HL-60 (cell line): ENCODE measurements at regions not wholly inside any gene's neighbourhood (a gene's known extent, or its start where the extent isn't known, plus 50 kb on each side); places are given as distances from the start of the nearest gene placed in this dataset.

Experiments used
- DNase-seq, 2 experiments: peaks; one replicate each; pipeline ENCODE4 v3.0.0-alpha.2; 2010 to 2020; ENCODE audit warnings: low read depth in 1 of 2, low spot score in 1 of 2
- H3K27ac ChIP-seq: fragments of 250-450 bp; sonication (Bioruptor Pico); replicated peaks from 2 replicates; pipeline ENCODE4 v1.5.1; 2020; ENCODE audit warnings: mild to moderate bottlenecking, moderate library complexity
- H3K27me3 ChIP-seq: fragments of 250-450 bp; sonication (Bioruptor Pico); 2 replicates; pipeline ENCODE4 v1.5.1; 2021; ENCODE audit warnings: mild to moderate bottlenecking, moderate library complexity; ENCODE audit not compliant: insufficient read depth, poor library complexity, severe bottlenecking
- H3K4me3 ChIP-seq: replicated peaks from 2 replicates; pipeline ENCODE4 v1.5.1; 2011; ENCODE audit warnings: mild to moderate bottlenecking, control low read depth, low read length; ENCODE audit not compliant: insufficient read depth
- CTCF ChIP-seq: IDR thresholded peaks from one replicate; pipeline ENCODE4 v1.5.1; 2011; ENCODE audit warnings: low read length, control low read depth, inconsistent platforms; ENCODE audit not compliant: insufficient read depth
- GABPA ChIP-seq: IDR thresholded peaks from 2 replicates; pipeline ENCODE4 v1.6.1; 2012; ENCODE audit warnings: low read depth
- POLR2AphosphoS5 ChIP-seq: IDR thresholded peaks from 2 replicates; pipeline ENCODE4 v1.6.1; 2012; ENCODE audit warnings: low read depth
- REST ChIP-seq: IDR thresholded peaks from 2 replicates; pipeline ENCODE4 v1.6.1; 2012; ENCODE audit warnings: low read depth; ENCODE audit not compliant: insufficient replicate concordance
- SPI1 ChIP-seq: IDR thresholded peaks from 2 replicates; pipeline ENCODE4 v1.6.1; 2012; ENCODE audit warnings: low read depth, mild to moderate bottlenecking, borderline replicate concordance

GRCh38 chr15:69951256-69951897 lies 146.3 kb downstream of the TLE3 start:
- DNase-seq, result no peak
- H3K4me3 ChIP-seq, result no peak overlapping the region
- H3K27ac ChIP-seq, result no peak overlapping the region
- no peaks in the 10 kb centered on the region for H3K27me3 ChIP-seq
- TF ChIP-seq CTCF (no peak), POLR2AphosphoS5 (no peak), REST (no peak), GABPA (no peak), SPI1 (no peak)

DNA sequence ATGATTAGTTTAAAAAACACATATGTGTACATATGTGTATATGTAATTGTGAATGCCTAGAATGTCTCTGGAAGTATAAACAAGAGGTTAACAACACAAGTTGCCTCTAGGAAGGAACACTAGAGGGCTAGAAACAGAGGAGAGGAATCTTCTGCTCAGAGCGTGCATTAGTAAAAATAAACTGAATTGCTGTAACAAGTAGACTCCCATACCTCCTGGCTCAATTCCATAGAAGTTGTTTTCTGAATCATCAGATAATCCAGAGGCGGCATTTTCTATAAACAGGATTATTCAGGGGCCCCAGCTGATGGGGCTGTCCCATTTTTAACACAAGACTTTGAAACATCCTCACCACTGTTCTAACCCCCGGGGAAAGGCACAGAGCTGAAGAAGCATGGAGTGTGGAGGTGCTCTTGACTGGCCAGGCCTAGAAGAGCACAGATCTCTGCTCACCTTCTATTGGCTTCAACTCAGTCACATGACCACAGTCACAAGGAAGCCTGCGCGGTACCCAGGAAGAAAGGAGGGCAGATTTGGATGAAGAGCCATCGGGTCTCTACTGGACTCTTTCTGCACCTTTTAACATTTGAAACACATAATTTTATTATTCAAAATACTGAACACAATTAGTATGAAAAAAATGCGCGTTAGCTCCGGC lies 145.7 kb downstream of the TLE3 start:
- Histone ChIP-seq H3K4me3 (no peak overlapping the region), H3K27me3 (no peaks in the 10 kb centered on the region), H3K27ac (no peak overlapping the region)
- TF ChIP-seq CTCF (no peak), GABPA (no peak), POLR2AphosphoS5 (no peak), SPI1 (no peak), REST (no peak)
- DNase-seq, result no peak

GRCh38 chr15:69953051-69953450 lies 144.7 kb downstream of the TLE3 start:
- H3K27me3 ChIP-seq, result no peaks in the 10 kb centered on the region
- no peak for DNase-seq
- no peak overlapping the region for H3K4me3 ChIP-seq
- no peak overlapping the region for H3K27ac ChIP-seq
- TF ChIP-seq POLR2AphosphoS5 (no peak), REST (no peak), CTCF (no peak), SPI1 (no peak), GABPA (no peak)
